ENCODE measurements at regions not wholly inside any gene's neighbourhood (a gene's known extent, or its start where the extent isn't known, plus 50 kb on each side); places are given as distances from the start of the nearest gene placed in this dataset.

GRCh38 chr5:56320686-56321085 lies 87.6 kb upstream of the ANKRD55 start:
- TF ChIP-seq CTCF (conservative IDR thresholded peaks at IDR 0.05; ENCODE audit: low read depth, low read length), result no peak
- no peak for TF ChIP-seq EZH2 (IDR thresholded peaks at IDR 0.05; ENCODE audit: borderline replicate concordance, low read depth, low read length, poor library complexity, severe bottlenecking)
- no TSS peak for BruUV-seq (replicated peaks)
- H3K4me1 ChIP-seq (ENCODE audit: insufficient read depth, low read length, poor library complexity, severe bottlenecking), result peaks cover 8% of the 10 kb centered on the region
- H3K27ac ChIP-seq (ENCODE audit: low read depth, low read length, poor library complexity, severe bottlenecking), result no peak overlapping the region
- intact Hi-C loops (cut with micrococcal nuclease; ENCODE audit: unreplicated experiment), result no loop called here
- no peak overlapping the region for H3K4me3 ChIP-seq (ENCODE audit: low read depth, low read length, poor library complexity, severe bottlenecking)
- no peaks in the 10 kb centered on the region for H3K27me3 ChIP-seq (replicated peaks; ENCODE audit: insufficient read depth, low read depth, low read length, poor library complexity)
- no peaks in the 10 kb centered on the region for H3K36me3 ChIP-seq (ENCODE audit: insufficient read depth, low read length, poor library complexity, severe bottlenecking)
- no peak for DNase-seq (ENCODE audit: low spot score)
- ChIA-PET CTCF (no interaction called here), POLR2A (ENCODE audit: low non-redundant PET) (no interaction called here)
- H3K9me3 ChIP-seq (ENCODE audit: low read depth, low read length, poor library complexity, severe bottlenecking), result no peaks in the 10 kb centered on the region

DNA sequence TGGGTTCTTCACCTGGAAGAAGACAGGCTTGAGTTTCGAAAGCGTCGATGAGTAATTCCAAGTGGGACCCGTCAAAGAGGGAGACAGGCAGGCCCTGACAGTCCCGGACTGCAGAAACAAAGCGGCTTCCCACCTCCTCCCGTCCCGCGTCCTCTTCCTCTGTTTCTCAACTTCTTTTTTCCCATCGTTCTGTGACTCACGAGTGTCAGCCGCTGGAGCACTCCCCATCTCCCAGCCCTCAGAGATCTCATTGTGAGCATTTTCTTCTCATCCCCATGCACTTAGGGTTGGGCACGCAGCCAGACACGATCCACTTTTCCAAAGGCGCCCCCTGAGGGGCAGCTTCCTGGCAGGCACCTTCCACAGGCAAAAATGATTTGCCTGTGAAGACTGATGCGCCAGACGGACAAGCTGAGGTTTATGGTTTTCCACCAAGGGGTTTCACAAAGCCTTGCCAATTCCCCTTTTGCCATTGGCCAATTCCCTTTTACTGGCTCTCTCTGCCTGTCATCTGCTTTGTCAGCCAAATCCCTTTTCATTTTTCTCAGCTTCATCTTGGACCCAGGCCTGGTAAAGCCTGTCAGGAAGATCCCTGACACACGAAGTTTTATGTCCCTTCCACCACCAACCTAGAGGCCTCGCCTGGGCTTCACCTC lies 86.5 kb upstream of the ANKRD55 start:
- Histone ChIP-seq H3K27me3 (replicated peaks; ENCODE audit: insufficient read depth, low read depth, low read length, poor library complexity) (no peaks in the 10 kb centered on the region), H3K36me3 (ENCODE audit: insufficient read depth, low read length, poor library complexity, severe bottlenecking) (no peaks in the 10 kb centered on the region), H3K27ac (ENCODE audit: low read depth, low read length, poor library complexity, severe bottlenecking) (no peak overlapping the region), H3K4me1 (ENCODE audit: insufficient read depth, low read length, poor library complexity, severe bottlenecking) (peaks cover 8% of the 10 kb centered on the region), H3K4me3 (ENCODE audit: low read depth, low read length, poor library complexity, severe bottlenecking) (no peak overlapping the region), H3K9me3 (ENCODE audit: low read depth, low read length, poor library complexity, severe bottlenecking) (no peaks in the 10 kb centered on the region)
- DNase-seq (ENCODE audit: low spot score), result peak; percentile 77
- intact Hi-C loops (cut with micrococcal nuclease; ENCODE audit: unreplicated experiment), result no loop called here
- TF ChIP-seq CTCF (conservative IDR thresholded peaks at IDR 0.05; ENCODE audit: low read depth, low read length), result no peak
- TF ChIP-seq EZH2 (IDR thresholded peaks at IDR 0.05; ENCODE audit: borderline replicate concordance, low read depth, low read length, poor library complexity, severe bottlenecking), result no peak
- CTCF ChIA-PET, result no interaction called here
- POLR2A ChIA-PET (ENCODE audit: low non-redundant PET), result no interaction called here
- no TSS peak for BruUV-seq (replicated peaks)

DNA sequence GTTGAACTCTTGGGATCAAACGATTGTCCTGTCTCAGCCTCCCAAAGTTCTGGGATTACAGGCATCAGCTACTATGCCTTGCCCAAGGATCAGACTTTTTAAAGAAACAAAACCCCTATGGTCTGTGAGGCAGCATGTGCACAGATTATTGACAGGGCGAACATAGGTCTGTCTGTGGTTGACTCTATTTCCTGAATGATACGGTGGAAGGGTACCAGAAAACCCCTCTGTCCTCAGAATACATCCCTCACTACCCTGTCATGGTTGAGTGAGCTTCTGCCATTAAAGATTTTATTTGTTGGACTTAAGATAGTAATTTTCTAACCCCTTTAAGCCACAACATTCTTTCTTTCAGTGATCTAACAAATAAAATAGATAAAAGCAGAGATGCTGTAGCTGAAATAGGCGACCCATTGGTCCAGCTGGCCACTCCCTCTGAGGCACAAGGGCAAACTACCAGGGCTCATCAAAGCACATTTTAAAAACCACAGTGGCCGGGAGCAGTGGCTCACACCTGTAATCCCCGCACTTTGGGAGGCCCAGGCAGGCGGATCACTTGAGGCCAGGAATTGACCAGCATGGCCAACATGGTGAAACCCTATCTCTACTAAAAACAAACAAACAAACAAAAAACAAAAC lies 84.9 kb upstream of the ANKRD55 start:
- intact Hi-C loops (cut with micrococcal nuclease; ENCODE audit: unreplicated experiment), result no loop called here
- TF ChIP-seq EZH2 (IDR thresholded peaks at IDR 0.05; ENCODE audit: borderline replicate concordance, low read depth, low read length, poor library complexity, severe bottlenecking) (no peak), CTCF (conservative IDR thresholded peaks at IDR 0.05; ENCODE audit: low read depth, low read length) (no peak)
- no peak overlapping the region for H3K4me3 ChIP-seq (ENCODE audit: low read depth, low read length, poor library complexity, severe bottlenecking)
- no peaks in the 10 kb centered on the region for H3K36me3 ChIP-seq (ENCODE audit: insufficient read depth, low read length, poor library complexity, severe bottlenecking)
- H3K9me3 ChIP-seq (ENCODE audit: low read depth, low read length, poor library complexity, severe bottlenecking), result no peaks in the 10 kb centered on the region
- DNase-seq (ENCODE audit: low spot score), result no peak
- H3K27ac ChIP-seq (ENCODE audit: low read depth, low read length, poor library complexity, severe bottlenecking), result no peak overlapping the region
- ChIA-PET POLR2A (ENCODE audit: low non-redundant PET) (no interaction called here), CTCF (no interaction called here)
- H3K27me3 ChIP-seq (replicated peaks; ENCODE audit: insufficient read depth, low read depth, low read length, poor library complexity), result no peaks in the 10 kb centered on the region
- no TSS peak for BruUV-seq (replicated peaks)
- peaks cover 8% of the 10 kb centered on the region for H3K4me1 ChIP-seq (ENCODE audit: insufficient read depth, low read length, poor library complexity, severe bottlenecking)
